ENCODE measurements at regions not wholly inside any gene's neighbourhood (a gene's known extent, or its start where the extent isn't known, plus 50 kb on each side); places are given as distances from the start of the nearest gene placed in this dataset.

DNA sequence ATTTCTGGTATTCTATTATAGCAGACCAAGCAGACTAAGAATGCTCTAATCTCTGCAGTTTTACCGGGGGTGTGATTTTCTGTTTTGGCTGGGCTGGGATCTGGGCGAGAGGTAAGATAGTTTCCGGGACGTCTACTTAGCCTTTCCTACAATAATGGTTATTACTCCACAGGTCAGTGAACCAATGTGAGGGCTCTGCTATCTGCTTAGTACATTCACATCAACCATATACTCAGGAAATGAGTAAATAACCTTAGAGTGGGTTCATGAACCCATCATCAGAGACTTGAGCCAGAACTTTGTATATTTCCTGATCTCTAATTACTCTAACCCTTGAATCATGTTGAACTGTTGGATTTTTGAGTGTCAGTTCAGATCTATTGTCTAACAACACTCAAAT lies 90.1 kb upstream of the NOL4 start:
- no peak for DNase-seq (ENCODE audit: low spot score in 2 of 2)
- intact Hi-C loops (cut with DNase I; ENCODE audit: low total_unique reads) = no loop called here
- H3K27me3 ChIP-seq = no peaks in the 10 kb centered on the region
- no peak for TF ChIP-seq POLR2A (IDR thresholded peaks at IDR 0.05)
- TF ChIP-seq, protein P1, sequence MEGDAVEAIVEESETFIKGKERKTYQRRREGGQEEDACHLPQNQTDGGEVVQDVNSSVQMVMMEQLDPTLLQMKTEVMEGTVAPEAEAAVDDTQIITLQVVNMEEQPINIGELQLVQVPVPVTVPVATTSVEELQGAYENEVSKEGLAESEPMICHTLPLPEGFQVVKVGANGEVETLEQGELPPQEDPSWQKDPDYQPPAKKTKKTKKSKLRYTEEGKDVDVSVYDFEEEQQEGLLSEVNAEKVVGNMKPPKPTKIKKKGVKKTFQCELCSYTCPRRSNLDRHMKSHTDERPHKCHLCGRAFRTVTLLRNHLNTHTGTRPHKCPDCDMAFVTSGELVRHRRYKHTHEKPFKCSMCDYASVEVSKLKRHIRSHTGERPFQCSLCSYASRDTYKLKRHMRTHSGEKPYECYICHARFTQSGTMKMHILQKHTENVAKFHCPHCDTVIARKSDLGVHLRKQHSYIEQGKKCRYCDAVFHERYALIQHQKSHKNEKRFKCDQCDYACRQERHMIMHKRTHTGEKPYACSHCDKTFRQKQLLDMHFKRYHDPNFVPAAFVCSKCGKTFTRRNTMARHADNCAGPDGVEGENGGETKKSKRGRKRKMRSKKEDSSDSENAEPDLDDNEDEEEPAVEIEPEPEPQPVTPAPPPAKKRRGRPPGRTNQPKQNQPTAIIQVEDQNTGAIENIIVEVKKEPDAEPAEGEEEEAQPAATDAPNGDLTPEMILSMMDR (IDR thresholded peaks at IDR 0.05) = no peak
- no peak for TF ChIP-seq POLR2AphosphoS5 (IDR thresholded peaks at IDR 0.05)
- H3K4me3 ChIP-seq = no peak overlapping the region
- H3K27ac ChIP-seq = no peak overlapping the region
- H3K36me3 ChIP-seq = no peaks in the 10 kb centered on the region
- no peaks in the 10 kb centered on the region for H3K4me1 ChIP-seq
- no peaks in the 10 kb centered on the region for H3K9me3 ChIP-seq

DNA sequence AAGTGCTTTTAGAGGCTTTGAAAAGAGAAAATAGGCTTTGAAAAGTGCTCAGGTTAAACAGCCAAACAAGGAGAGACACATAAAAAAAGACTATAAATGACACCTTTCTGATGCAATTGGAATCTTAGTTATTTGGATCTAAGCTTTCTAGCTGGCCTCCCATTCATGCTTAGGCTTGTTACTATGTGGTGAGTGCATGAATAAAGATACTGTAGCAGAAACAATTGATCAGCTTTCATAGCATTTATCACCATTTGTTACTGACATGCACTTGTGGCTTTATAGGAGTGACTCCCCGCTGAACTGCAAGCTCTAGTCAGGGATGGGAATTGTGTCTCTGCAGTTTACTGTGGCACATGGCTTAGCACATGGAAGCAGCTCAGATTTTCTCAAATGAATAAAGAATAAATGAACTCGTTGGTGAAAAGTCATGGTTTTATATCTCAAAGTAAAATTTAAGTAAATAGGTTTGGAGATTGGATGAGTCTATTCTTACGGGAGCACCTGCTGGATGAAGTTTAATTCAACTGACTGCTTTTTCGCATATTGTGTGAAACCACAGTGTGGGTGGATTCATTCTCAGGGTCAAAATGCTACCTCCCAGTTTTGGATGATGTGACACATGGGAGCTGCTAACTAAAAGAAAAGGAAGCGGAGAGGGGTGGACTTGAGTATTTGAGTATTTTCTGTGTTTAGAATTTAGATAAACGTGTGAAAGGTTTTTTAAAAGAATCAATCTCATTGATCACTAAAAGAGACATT lies 91.1 kb upstream of the NOL4 start:
- Histone ChIP-seq H3K9me3 (no peaks in the 10 kb centered on the region), H3K27me3 (no peaks in the 10 kb centered on the region), H3K27ac (no peak overlapping the region), H3K4me1 (no peaks in the 10 kb centered on the region), H3K4me3 (no peak overlapping the region), H3K36me3 (no peaks in the 10 kb centered on the region)
- no peak for TF ChIP-seq POLR2A (IDR thresholded peaks at IDR 0.05)
- intact Hi-C loops (cut with DNase I; ENCODE audit: low total_unique reads) = no loop called here
- DNase-seq (ENCODE audit: low spot score in 2 of 2) = no peak

DNA sequence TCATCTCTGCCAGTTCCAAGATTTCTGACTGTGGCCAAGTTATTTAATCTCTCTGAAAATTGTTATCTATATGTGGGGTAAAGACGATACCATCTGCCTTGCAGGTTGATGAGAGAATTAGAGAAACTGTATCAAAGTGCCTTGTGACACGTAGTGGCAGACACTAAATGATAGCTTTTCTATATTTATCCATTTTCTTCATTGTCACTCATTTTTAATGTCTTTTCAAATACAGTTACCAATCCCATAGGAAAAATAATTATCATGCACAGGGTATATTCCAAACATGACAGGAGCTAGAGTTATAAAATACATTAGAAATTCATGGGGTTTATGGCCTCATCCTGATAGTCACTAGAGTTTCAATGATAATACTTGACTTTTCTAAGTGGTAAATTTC lies 95.6 kb upstream of the NOL4 start:
- TF ChIP-seq POLR2A (IDR thresholded peaks at IDR 0.05) (no peak), POLR2AphosphoS5 (IDR thresholded peaks at IDR 0.05) (no peak)
- TF ChIP-seq, protein P1 (IDR thresholded peaks at IDR 0.05) = no peak
- no peaks in the 10 kb centered on the region for H3K27me3 ChIP-seq
- no peaks in the 10 kb centered on the region for H3K36me3 ChIP-seq
- no peak for DNase-seq (ENCODE audit: low spot score in 2 of 2)
- H3K4me1 ChIP-seq = no peaks in the 10 kb centered on the region
- intact Hi-C loops (cut with DNase I; ENCODE audit: low total_unique reads) = no loop called here
- no peak overlapping the region for H3K27ac ChIP-seq
- no peak overlapping the region for H3K4me3 ChIP-seq
- H3K9me3 ChIP-seq = no peaks in the 10 kb centered on the region

DNA sequence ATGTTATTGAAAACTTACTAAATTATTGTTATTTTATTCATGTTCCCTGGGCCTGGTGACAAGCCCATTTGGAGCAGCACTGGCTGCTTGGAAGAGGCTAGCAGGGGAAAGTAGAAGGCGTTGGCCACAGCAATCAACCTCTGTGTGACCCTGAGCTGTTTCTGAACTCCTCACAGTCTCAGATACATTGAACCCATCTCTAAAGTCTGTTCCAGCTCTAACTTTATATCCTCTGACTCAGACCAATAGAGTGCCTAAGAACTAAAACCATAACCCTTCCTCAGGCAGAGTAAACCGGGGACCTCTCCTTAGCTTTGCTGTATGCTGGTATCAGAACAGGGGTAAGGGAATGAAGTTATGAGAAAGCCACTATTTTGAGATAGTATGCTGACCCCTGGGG lies 96.4 kb upstream of the NOL4 start:
- TF ChIP-seq POLR2A (IDR thresholded peaks at IDR 0.05) (no peak), POLR2AphosphoS5 (IDR thresholded peaks at IDR 0.05) (no peak)
- TF ChIP-seq, protein P1 (IDR thresholded peaks at IDR 0.05) = no peak
- intact Hi-C loops (cut with DNase I; ENCODE audit: low total_unique reads) = no loop called here

DNA sequence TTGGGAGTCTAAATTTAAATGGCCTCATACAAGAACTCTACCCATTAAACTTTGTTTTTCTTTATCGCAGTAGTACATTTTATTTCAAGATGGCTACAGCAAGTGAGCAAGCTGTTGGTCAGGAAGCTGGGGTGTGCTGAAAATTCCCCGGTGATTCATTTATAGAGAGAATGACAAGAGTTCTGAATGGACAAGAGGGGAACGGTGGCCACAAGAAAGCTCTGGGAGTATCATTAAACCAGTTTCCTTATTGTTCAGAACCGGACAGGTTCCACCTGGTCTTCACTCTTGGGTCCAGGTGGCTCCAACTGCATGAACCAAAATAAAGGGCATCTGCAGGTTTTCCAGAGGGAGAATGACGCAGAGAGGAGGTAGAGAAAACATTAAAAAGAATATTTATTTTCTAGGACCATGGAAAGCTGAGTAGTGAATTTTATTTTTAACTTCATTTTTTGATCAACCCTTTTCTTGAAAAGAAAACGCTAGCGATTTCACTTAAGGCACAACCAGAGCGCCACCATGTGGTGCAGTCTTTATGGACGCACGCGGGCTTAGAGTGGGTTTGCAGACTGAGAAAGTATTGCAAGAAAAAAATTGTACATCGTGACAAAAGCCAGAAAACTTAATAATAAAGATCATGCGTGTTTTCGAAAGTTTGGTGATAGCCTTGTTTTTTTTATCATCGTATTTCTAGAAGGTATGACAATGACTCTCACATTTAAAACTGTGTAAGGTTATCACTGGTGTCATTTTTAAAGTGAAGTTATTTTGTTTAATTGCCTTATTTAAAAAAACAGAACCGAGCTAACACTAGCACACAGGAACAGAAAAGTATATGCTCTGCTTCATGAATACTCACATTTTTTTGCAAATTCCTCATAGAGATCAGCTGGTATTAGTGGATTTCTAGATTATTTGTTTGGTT lies 97.9 kb upstream of the NOL4 start:
- H3K4me1 ChIP-seq = no peaks in the 10 kb centered on the region
- intact Hi-C loops (cut with DNase I; ENCODE audit: low total_unique reads) = no loop called here
- no peak for DNase-seq (ENCODE audit: low spot score in 2 of 2)
- no peak overlapping the region for H3K27ac ChIP-seq
- H3K9me3 ChIP-seq = no peaks in the 10 kb centered on the region
- H3K27me3 ChIP-seq = no peaks in the 10 kb centered on the region
- TF ChIP-seq, protein P1 (IDR thresholded peaks at IDR 0.05) = peak in 2 of 3 donors; percentile 32 to 42
- TF ChIP-seq POLR2AphosphoS5 (IDR thresholded peaks at IDR 0.05) = no peak
- TF ChIP-seq POLR2A (IDR thresholded peaks at IDR 0.05) = no peak
- no peaks in the 10 kb centered on the region for H3K36me3 ChIP-seq
- H3K4me3 ChIP-seq = no peak overlapping the region

More for the DNA sequence above, 96.4 kb upstream of the NOL4 start:
- no peak for DNase-seq (ENCODE audit: low spot score in 2 of 2)
- H3K27me3 ChIP-seq = no peaks in the 10 kb centered on the region
- no peaks in the 10 kb centered on the region for H3K9me3 ChIP-seq
- H3K4me3 ChIP-seq = no peak overlapping the region
- H3K27ac ChIP-seq = no peak overlapping the region
- H3K4me1 ChIP-seq = no peaks in the 10 kb centered on the region
- no peaks in the 10 kb centered on the region for H3K36me3 ChIP-seq

Data from breast epithelium (tissue), 4 donors.